GM12878 (cell line): ENCODE measurements at regions not wholly inside any gene's neighbourhood (a gene's known extent, or its start where the extent isn't known, plus 50 kb on each side); places are given as distances from the start of the nearest gene placed in this dataset.

Experiments
- ATAC-seq: fragments of 200-7000 bp; cut with Tn5 transposase; 3 replicates; pipeline ENCODE4 v1.9.1; 2020; ENCODE audit warnings: mild to moderate bottlenecking, moderate library complexity
- BruUV-seq: library from RNA; stranded (reverse); fragments of 400-500 nt; replicated peaks from 2 replicates; lab custom pipeline; 2021; lab: Mats Ljungman, UMichigan
- CTCF ChIA-PET: fragments of 300-600 bp; sonication (Branson Sonifier 250); formaldehyde crosslinking; extraction: SDS; loops from one replicate; lab custom pipeline; 2021; ENCODE audit warnings: inconsistent platforms; lab: Yijun Ruan, JAX
- POLR2A ChIA-PET: fragments of 350-600 bp; formaldehyde crosslinking; extraction: SDS; loops from one replicate; lab custom pipeline; 2021; ENCODE audit warnings: inconsistent platforms; lab: Charles Lee
- RAD21 ChIA-PET: fragments of 300-600 bp; sonication (Branson Sonifier 250); formaldehyde crosslinking; loops from one replicate; lab custom pipeline; 2023; ENCODE audit warnings: antibody characterized with exemption; ENCODE audit not compliant: unreplicated experiment; lab: Charles Lee
- SMC1A ChIA-PET: fragments of 300-600 bp; sonication (Branson Sonifier 250); formaldehyde crosslinking; loops from one replicate; lab custom pipeline; 2023; ENCODE audit not compliant: unreplicated experiment, uncharacterized antibody; lab: Charles Lee
- DNase-seq: peaks from one replicate; pipeline ENCODE4 v3.0.0-alpha.2; 2011; ENCODE audit warnings: low read depth, low spot score
- FAIRE-seq: peaks from 3 replicates; lab custom pipeline; 2011; peaks lifted over from hg19 to GRCh38; lab: Jason Lieb, UNC
- H2AFZ ChIP-seq: 2 replicates; pipeline ENCODE4 v1.6.0; 2011; ENCODE audit warnings: low read depth, low read length, control low read depth; ENCODE audit not compliant: control insufficient read depth
- H3K27ac ChIP-seq: 2 replicates; pipeline ENCODE4 v1.5.1; 2011; ENCODE audit warnings: control low read depth; ENCODE audit not compliant: control insufficient read depth, insufficient read depth
- H3K27me3 ChIP-seq, 2 experiments: replicated peaks in 1 of 2; 2 replicates each; pipeline versions ENCODE4 v1.6.0 to v1.6.1; 2011; ENCODE audit warnings: low read length in 1 of 2; ENCODE audit not compliant: control insufficient read depth in 2 of 2, insufficient read depth in 2 of 2
- H3K36me3 ChIP-seq, 2 experiments: 2 replicates each; pipeline ENCODE4 v1.5.1; 2011; ENCODE audit warnings: low read length in 1 of 2; ENCODE audit not compliant: control insufficient read depth in 2 of 2, insufficient read depth in 2 of 2
- H3K4me1 ChIP-seq: 2 replicates; pipeline ENCODE4 v1.6.1; 2011; ENCODE audit warnings: mild to moderate bottlenecking, low read length, moderate library complexity, mixed read lengths; ENCODE audit not compliant: control insufficient read depth, insufficient read depth
- H3K4me2 ChIP-seq: 2 replicates; pipeline ENCODE4 v1.6.0; 2011; ENCODE audit warnings: control low read depth; ENCODE audit not compliant: control insufficient read depth, insufficient read depth
- H3K4me3 ChIP-seq: fragments of 200-600 bp; sonication (generic); 2 replicates; pipeline ENCODE4 v1.5.1; 2016
- H3K79me2 ChIP-seq: 2 replicates; pipeline ENCODE4 v1.6.0; 2011; ENCODE audit warnings: low read length; ENCODE audit not compliant: control insufficient read depth, insufficient read depth
- H3K9ac ChIP-seq: 2 replicates; pipeline ENCODE4 v1.8.0; 2011; ENCODE audit warnings: low read length, control low read depth, mixed read lengths; ENCODE audit not compliant: control insufficient read depth, insufficient read depth
- H3K9me3 ChIP-seq: replicated peaks from 3 replicates; pipeline ENCODE4 v1.5.1; 2011; ENCODE audit warnings: mild to moderate bottlenecking, low read length; ENCODE audit not compliant: control insufficient read depth, insufficient read depth
- H4K20me1 ChIP-seq: 2 replicates; pipeline ENCODE4 v1.6.0; 2011; ENCODE audit not compliant: control insufficient read depth, insufficient read depth
- CBX5 ChIP-seq: sonication (generic); IDR thresholded peaks from 2 replicates; pipeline ENCODE4 v1.6.1; 2016; ENCODE audit warnings: low read depth, moderate library complexity, mild to moderate bottlenecking, inconsistent platforms
- CREB1 ChIP-seq: IDR thresholded peaks from 2 replicates; pipeline ENCODE4 v1.6.1; 2012; ENCODE audit warnings: low read depth, mild to moderate bottlenecking, inconsistent platforms
- FOS ChIP-seq: IDR thresholded peaks from 3 replicates; pipeline ENCODE4 v1.6.1; 2011; ENCODE audit warnings: borderline replicate concordance; ENCODE audit not compliant: insufficient read length; ENCODE audit errors: extremely low read depth
- GABPA ChIP-seq: IDR thresholded peaks from 2 replicates; pipeline ENCODE4 v1.6.1; 2014; ENCODE audit warnings: antibody characterized with exemption, low read depth, mild to moderate bottlenecking, inconsistent platforms
- JUNB ChIP-seq: IDR thresholded peaks from 2 replicates; pipeline ENCODE4 v1.6.1; 2016; ENCODE audit warnings: antibody characterized with exemption, mild to moderate bottlenecking
- NR2C2 ChIP-seq: IDR thresholded peaks from 2 replicates; pipeline ENCODE4 v1.6.1; 2011; ENCODE audit warnings: borderline replicate concordance, low read depth; ENCODE audit not compliant: control insufficient read depth, insufficient read length
- POLR2AphosphoS2 ChIP-seq: IDR thresholded peaks from 2 replicates; pipeline ENCODE4 v1.6.1; 2011; ENCODE audit warnings: low read depth, mild to moderate bottlenecking, low read length, improper control_type of control experiment, moderate library complexity
- RCOR1 ChIP-seq: conservative IDR thresholded peaks from 2 replicates; pipeline ENCODE4 v1.6.1; 2012; ENCODE audit warnings: low read depth, low read length, improper control_type of control experiment
- RELB ChIP-seq: fragments of 450-650 bp; IDR thresholded peaks from 2 replicates; pipeline ENCODE4 v1.6.1; 2017; ENCODE audit warnings: low read depth, mild to moderate bottlenecking, moderate library complexity
- SIX5 ChIP-seq: IDR thresholded peaks from 2 replicates; pipeline ENCODE4 v1.6.1; 2011; ENCODE audit warnings: mild to moderate bottlenecking, low read depth, low read length, moderate library complexity; ENCODE audit not compliant: severe bottlenecking
- SMARCA5 ChIP-seq: fragments of 450-650 bp; IDR thresholded peaks from 2 replicates; pipeline ENCODE4 v1.6.1; 2017; ENCODE audit warnings: mild to moderate bottlenecking
- TCF3 ChIP-seq: IDR thresholded peaks from 2 replicates; pipeline ENCODE4 v1.6.1; 2012; ENCODE audit warnings: low read depth, mild to moderate bottlenecking, low read length, borderline replicate concordance; ENCODE audit not compliant: insufficient read depth
- YBX1 ChIP-seq: fragments of 450-650 bp; IDR thresholded peaks from 2 replicates; pipeline ENCODE4 v1.6.1; 2016; ENCODE audit warnings: antibody characterized with exemption
- ZNF207 ChIP-seq: fragments of 450-650 bp; IDR thresholded peaks from 2 replicates; pipeline ENCODE4 v1.6.1; 2014; ENCODE audit warnings: antibody characterized with exemption, mild to moderate bottlenecking, borderline replicate concordance
- ZNF217 ChIP-seq: fragments of 450-650 bp; IDR thresholded peaks from 2 replicates; pipeline ENCODE4 v1.6.1; 2017; ENCODE audit warnings: antibody characterized with exemption, mild to moderate bottlenecking
- ZNF592 ChIP-seq: fragments of 450-650 bp; IDR thresholded peaks from 2 replicates; pipeline ENCODE4 v1.6.1; 2017; ENCODE audit warnings: mild to moderate bottlenecking, moderate library complexity
- WGBS: methylation state at CpG from one replicate; pipeline ENCODE4 v1.1.6; 2016; ENCODE audit warnings: low lambda C conversion rate; ENCODE audit not compliant: insufficient replicate concordance, insufficient coverage; ENCODE audit errors: missing lambda C conversion rate; 5-methylcytosine and 5-hydroxymethylcytosine counted together
- in situ Hi-C: fragments of 300-500 bp; cut with MboI; formaldehyde crosslinking; loops from 9 replicates; pipeline ENCODE4 v1.14.3; 2018; ENCODE audit warnings: mixed read lengths
- intact Hi-C: fragments of 100-400 bp; cut with micrococcal nuclease; formaldehyde crosslinking; loops from one replicate; pipeline ENCODE4 v1.14.2; 2022; ENCODE audit not compliant: unreplicated experiment
- TF ChIP-seq, protein P1 (sequence below): fragments of 150-350 bp; IDR thresholded peaks from 2 replicates; pipeline ENCODE4 v1.6.1; 2014; ENCODE audit warnings: mild to moderate bottlenecking, low read depth, low read length

- Histone ChIP-seq H2AFZ (no peak overlapping the region), H3K36me3 (no peaks in the 10 kb centered on the region), H3K27me3 (peaks cover 7 to 8% of the 10 kb centered on the region in 2 experiments; a peak in 2 of 4 replicates), H3K9me3 (no peaks in the 10 kb centered on the region), H3K4me1 (peaks cover 3% of the 10 kb centered on the region; the same call in 1 of the 2 replicates), H3K79me2 (no peaks in the 10 kb centered on the region), H3K4me3 (no peak overlapping the region), H3K9ac (no peak overlapping the region), H4K20me1 (no peaks in the 10 kb centered on the region), H3K4me2 (no peak overlapping the region), H3K27ac (no peak overlapping the region)
- 11% methylated on average over 9 of the region's 9 CpGs for WGBS
- intact Hi-C loops (loop anchor here (10.0 kb wide), 1 partner anchor 135 kb away; no protein-coding TSS in a partner anchor), in situ Hi-C loops (no loop called here)
- DNase-seq (no peak), ATAC-seq (no peak), FAIRE-seq (no peak)
- POLR2A ChIA-PET: no interaction called here
- RAD21 ChIA-PET: no interaction called here
- TF ChIP-seq SMARCA5: no peak
- TF ChIP-seq RCOR1: no peak
- no peak for TF ChIP-seq NR2C2
- TF ChIP-seq CBX5: no peak
- no peak for TF ChIP-seq JUNB
- no peak for TF ChIP-seq ZNF592
- TF ChIP-seq TCF3: no peak
- TF ChIP-seq FOS: no peak
- no peak for TF ChIP-seq ZNF217
- TF ChIP-seq, protein P1, sequence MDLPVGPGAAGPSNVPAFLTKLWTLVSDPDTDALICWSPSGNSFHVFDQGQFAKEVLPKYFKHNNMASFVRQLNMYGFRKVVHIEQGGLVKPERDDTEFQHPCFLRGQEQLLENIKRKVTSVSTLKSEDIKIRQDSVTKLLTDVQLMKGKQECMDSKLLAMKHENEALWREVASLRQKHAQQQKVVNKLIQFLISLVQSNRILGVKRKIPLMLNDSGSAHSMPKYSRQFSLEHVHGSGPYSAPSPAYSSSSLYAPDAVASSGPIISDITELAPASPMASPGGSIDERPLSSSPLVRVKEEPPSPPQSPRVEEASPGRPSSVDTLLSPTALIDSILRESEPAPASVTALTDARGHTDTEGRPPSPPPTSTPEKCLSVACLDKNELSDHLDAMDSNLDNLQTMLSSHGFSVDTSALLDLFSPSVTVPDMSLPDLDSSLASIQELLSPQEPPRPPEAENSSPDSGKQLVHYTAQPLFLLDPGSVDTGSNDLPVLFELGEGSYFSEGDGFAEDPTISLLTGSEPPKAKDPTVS: no peak
- TF ChIP-seq SIX5: no peak
- no peak for TF ChIP-seq CREB1
- TF ChIP-seq RELB: no peak
- TF ChIP-seq YBX1: no peak
- TF ChIP-seq GABPA: no peak
- no peak for TF ChIP-seq POLR2AphosphoS2
- TF ChIP-seq ZNF207: no peak
- BruUV-seq: no TSS peak
- SMC1A ChIA-PET: no interaction called here
- CTCF ChIA-PET: interaction anchor here (0.7 kb wide), 1 partner anchor 36 kb away, joined by 4 read pairs; no protein-coding TSS in a partner anchor
These were observed 121.7 kb upstream of the PRR20G start for GRCh38 chr3:127409421-127410136.
